H1 (cell line): ENCODE measurements at regions not wholly inside any gene's neighbourhood (a gene's known extent, or its start where the extent isn't known, plus 50 kb on each side); places are given as distances from the start of the nearest gene placed in this dataset.

Experiments used
- CTCF ChIA-PET: fragments of 300-600 bp; sonication (Branson Sonifier 250); formaldehyde crosslinking; loops from one replicate; lab custom pipeline; 2021; ENCODE audit not compliant: partially characterized antibody; lab: Charles Lee
- POLR2A ChIA-PET: fragments of 300-600 bp; sonication (Branson Sonifier 250); formaldehyde crosslinking; loops from one replicate; lab custom pipeline; 2021; ENCODE audit warnings: inconsistent platforms; ENCODE audit not compliant: partially characterized antibody; lab: Charles Lee
- DNase-seq, 2 experiments: peaks; one replicate each; pipeline versions ENCODE4 v3.0.0 to v3.0.0-alpha.2; 2010 to 2022; ENCODE audit warnings: low spot score in 2 of 2, low read depth in 1 of 2, mixed read lengths in 1 of 2
- FAIRE-seq: peaks from 2 replicates; lab custom pipeline; 2011; peaks lifted over from hg19 to GRCh38; lab: Jason Lieb, UNC
- H2AFZ ChIP-seq: 2 replicates; pipeline ENCODE4 v1.8.1; 2012; ENCODE audit warnings: low read length, inconsistent platforms
- H2AK5ac ChIP-seq: 2 replicates; pipeline ENCODE4 v1.6.1; 2013; ENCODE audit warnings: low read depth, low read length
- H2BK120ac ChIP-seq: replicated peaks from 2 replicates; pipeline ENCODE3; 2013; ENCODE audit warnings: low read depth, low read length, inconsistent platforms
- H2BK12ac ChIP-seq: 2 replicates; pipeline ENCODE4 v1.6.1; 2013; ENCODE audit warnings: low read depth, low read length
- H2BK15ac ChIP-seq: 2 replicates; pipeline ENCODE4 v1.6.1; 2013; ENCODE audit warnings: low read length
- H2BK20ac ChIP-seq: 2 replicates; pipeline ENCODE4 v1.6.1; 2013; ENCODE audit warnings: low read length
- H2BK5ac ChIP-seq: 2 replicates; pipeline ENCODE4 v1.6.1; 2013; ENCODE audit warnings: low read depth, low read length
- H3K14ac ChIP-seq: 2 replicates; pipeline ENCODE4 v1.6.1; 2013; ENCODE audit warnings: inconsistent platforms; ENCODE audit not compliant: insufficient read length
- H3K18ac ChIP-seq: 2 replicates; pipeline ENCODE4 v1.6.1; 2013; ENCODE audit warnings: low read length; ENCODE audit errors: extremely low read depth
- H3K23ac ChIP-seq: 2 replicates; pipeline ENCODE4 v1.6.1; 2013; ENCODE audit warnings: inconsistent platforms; ENCODE audit not compliant: insufficient read length
- H3K23me2 ChIP-seq: 2 replicates; pipeline ENCODE4 v1.6.1; 2013; ENCODE audit warnings: low read depth, low read length
- H3K27ac ChIP-seq: 2 replicates; pipeline ENCODE4 v1.6.1; 2011; ENCODE audit warnings: low read depth, low read length, inconsistent platforms
- H3K27me3 ChIP-seq, 4 experiments: replicated peaks in 1 of 4; 1 replicate in 1 of 4; 2 replicates in 3 of 4; pipeline versions ENCODE4 v1.6.1 to v1.8.1; 2011 to 2013; ENCODE audit warnings: low read length in 3 of 4, mild to moderate bottlenecking in 3 of 4, inconsistent platforms in 2 of 4, mixed read lengths in 2 of 4, moderate library complexity in 1 of 4; ENCODE audit not compliant: control insufficient read depth in 3 of 4, insufficient read depth in 3 of 4; ENCODE audit errors: extremely low read depth in 1 of 4
- H3K36me3 ChIP-seq, 4 experiments: 2 replicates each; pipeline versions ENCODE4 v1.6.1 to v1.8.1; 2011 to 2013; ENCODE audit warnings: mild to moderate bottlenecking in 4 of 4, low read length in 3 of 4, moderate library complexity in 2 of 4, control low read depth in 1 of 4, inconsistent platforms in 1 of 4; ENCODE audit not compliant: insufficient read depth in 4 of 4, control insufficient read depth in 2 of 4
- H3K4ac ChIP-seq: replicated peaks from 2 replicates; pipeline ENCODE3; 2013; ENCODE audit warnings: low read length, low read depth, mixed read lengths, inconsistent platforms; ENCODE audit not compliant: insufficient read length
- H3K4me1 ChIP-seq, 4 experiments: replicated peaks in 1 of 4; 1 replicate in 1 of 4; 2 replicates in 3 of 4; pipeline versions ENCODE4 v1.6.1 to v1.8.1; 2011 to 2013; ENCODE audit warnings: low read length in 3 of 4, inconsistent platforms in 2 of 4, mixed read lengths in 1 of 4; ENCODE audit not compliant: insufficient read depth in 4 of 4, control insufficient read depth in 3 of 4
- H3K4me2 ChIP-seq, 2 experiments: 2 replicates each; pipeline versions ENCODE4 v1.6.1 to v1.8.1; 2011 to 2013; ENCODE audit warnings: low read depth in 2 of 2, low read length in 2 of 2, control low read depth in 1 of 2, inconsistent platforms in 1 of 2, mild to moderate bottlenecking in 1 of 2; ENCODE audit not compliant: insufficient read depth in 1 of 2
- H3K4me3 ChIP-seq, 4 experiments: fragments of 200-600, 300-600 bp in 1 of 4; sonication (generic), shearing (Covaris generic), sonication (Bioruptor Twin) in 1 of 4; 2 replicates each; pipeline versions ENCODE4 v1.5.1 to v1.8.1; 2011 to 2016; ENCODE audit warnings: low read length in 4 of 4, low read depth in 3 of 4, control low read depth in 2 of 4, inconsistent platforms in 2 of 4, mild to moderate bottlenecking in 2 of 4, mixed read lengths in 1 of 4, moderate library complexity in 1 of 4; ENCODE audit not compliant: insufficient read depth in 2 of 4; ENCODE audit errors: extremely low read depth in 1 of 4
- H3K56ac ChIP-seq: replicated peaks from 2 replicates; pipeline ENCODE3; 2013; ENCODE audit warnings: low read depth, mild to moderate bottlenecking, mixed read lengths, low read length, inconsistent platforms; ENCODE audit not compliant: insufficient read length
- H3K79me1 ChIP-seq: 2 replicates; pipeline ENCODE4 v1.6.1; 2013; ENCODE audit warnings: low read depth, low read length, control low read depth
- H3K79me2 ChIP-seq, 2 experiments: 2 replicates each; pipeline versions ENCODE4 v1.6.1 to v1.8.1; 2012 to 2013; ENCODE audit warnings: low read length in 2 of 2, mild to moderate bottlenecking in 2 of 2, inconsistent platforms in 1 of 2; ENCODE audit not compliant: insufficient read depth in 2 of 2, control insufficient read depth in 1 of 2
- H3K9ac ChIP-seq, 4 experiments: replicated peaks in 1 of 4; 1 replicate in 1 of 4; 2 replicates in 3 of 4; pipeline versions ENCODE4 v1.6.1 to v1.8.1; 2011 to 2013; ENCODE audit warnings: low read depth in 3 of 4, low read length in 3 of 4, control low read depth in 2 of 4, mild to moderate bottlenecking in 2 of 4, moderate library complexity in 2 of 4, inconsistent platforms in 1 of 4; ENCODE audit errors: extremely low read depth in 1 of 4
- H3K9me3 ChIP-seq, 2 experiments: 2 replicates each; pipeline versions ENCODE4 v1.6.1 to v1.8.1; 2012 to 2013; ENCODE audit warnings: mild to moderate bottlenecking in 2 of 2, moderate library complexity in 2 of 2, control low read depth in 1 of 2, inconsistent platforms in 1 of 2, low read depth in 1 of 2, low read length in 1 of 2, mixed read lengths in 1 of 2; ENCODE audit not compliant: insufficient read depth in 2 of 2
- H4K20me1 ChIP-seq, 2 experiments: replicated peaks in 1 of 2; 2 replicates each; pipeline versions ENCODE3 to v1.8.1; 2011 to 2013; ENCODE audit warnings: inconsistent platforms in 2 of 2, low read length in 2 of 2, mild to moderate bottlenecking in 1 of 2; ENCODE audit not compliant: insufficient read depth in 2 of 2, control insufficient read depth in 1 of 2
- H4K5ac ChIP-seq: 2 replicates; pipeline ENCODE4 v1.6.1; 2013; ENCODE audit warnings: low read length, low read depth, mixed read lengths, inconsistent platforms; ENCODE audit not compliant: insufficient read length
- H4K8ac ChIP-seq: 2 replicates; pipeline ENCODE4 v1.8.0; 2013; ENCODE audit warnings: mild to moderate bottlenecking, moderate library complexity, low read length, inconsistent platforms; ENCODE audit not compliant: insufficient read depth; ENCODE audit errors: extremely low read depth
- H4K91ac ChIP-seq: replicated peaks from 2 replicates; pipeline ENCODE3; 2013; ENCODE audit warnings: low read length, mixed read lengths, inconsistent platforms; ENCODE audit not compliant: insufficient read length
- BACH1 ChIP-seq: IDR thresholded peaks from 2 replicates; pipeline ENCODE4 v1.6.1; 2012; ENCODE audit warnings: low read length, improper control_type of control experiment
- E2F6 ChIP-seq: IDR thresholded peaks from 2 replicates; pipeline ENCODE4 v1.6.1; 2012; ENCODE audit warnings: inconsistent platforms
- KDM1A ChIP-seq: fragments of 200-600, 300-600 bp; sonication (generic); IDR thresholded peaks from 2 replicates; pipeline ENCODE4 v1.7.1; 2016; ENCODE audit warnings: mild to moderate bottlenecking, low read length, borderline replicate concordance
- RNF2 ChIP-seq: fragments of 200-900, 300-1000 bp; sonication (generic); IDR thresholded peaks from 2 replicates; pipeline ENCODE4 v1.7.1; 2016; ENCODE audit warnings: borderline replicate concordance, low read depth, mild to moderate bottlenecking, antibody characterized with exemption, low read length; ENCODE audit not compliant: poor library complexity, severe bottlenecking; ENCODE audit errors: missing control alignments
- SIRT6 ChIP-seq: IDR thresholded peaks from one replicate; pipeline ENCODE4 v1.7.1; 2012; ENCODE audit warnings: low read length, inconsistent platforms
- TAF1 ChIP-seq: IDR thresholded peaks from 2 replicates; pipeline ENCODE4 v1.6.1; 2011; ENCODE audit warnings: mild to moderate bottlenecking, low read depth, low read length
- TCF12 ChIP-seq: IDR thresholded peaks from 2 replicates; pipeline ENCODE4 v1.6.1; 2011; ENCODE audit warnings: low read depth, mild to moderate bottlenecking, low read length
- whole genome bisulfite sequencing, 2 experiments: shearing (Covaris generic) in 1 of 2; methylation state at CpG; one replicate each; pipeline versions ENCODE4 v1.1.6 to v1.1.7; 2013 to 2015; ENCODE audit warnings: low lambda C conversion rate in 2 of 2, mixed read lengths in 2 of 2, inconsistent platforms in 1 of 2, low coverage in 1 of 2, missing lambda C conversion rate in 1 of 2; ENCODE audit not compliant: insufficient replicate concordance in 2 of 2, insufficient coverage in 1 of 2, insufficient read length in 1 of 2; ENCODE audit errors: extremely low coverage in 1 of 2, missing lambda C conversion rate in 1 of 2; 5-methylcytosine and 5-hydroxymethylcytosine counted together

GRCh38 chr15:69812861-69813261, 284.9 kb downstream of the TLE3 start:
- Histone ChIP-seq H3K14ac (no peak overlapping the region), H3K23ac (no peak overlapping the region), H4K91ac (no peak overlapping the region), H3K23me2 (no peaks in the 10 kb centered on the region; the same call in 1 of the 2 replicates), H4K8ac (peak overlapping the region; percentile 43; the same call in 1 of the 2 replicates), H2BK12ac (peak overlapping the region; percentile 45; the same call in 1 of the 2 replicates), H3K4me1 (peaks cover 4 to 11% (median 6%) of the 10 kb centered on the region in 4 experiments; a peak in 6 of 7 replicates), H2BK15ac (0 out of 2 replicates have a peak overlapping the region, but pooled peaks have one; percentile 19), H2AK5ac (no peak overlapping the region), H3K79me1 (no peaks in the 10 kb centered on the region), H4K5ac (peak overlapping the region; percentile 79), H3K56ac (no peak overlapping the region), H3K27ac (no peak overlapping the region), H3K9ac (no peak overlapping the region), H3K4me2 (peak overlapping the region; percentile 38 to 75), H2BK120ac (no peak overlapping the region), H3K4me3 (peak overlapping the region in 1 of 4 experiments; percentile 8; a peak in 2 of 8 replicates), H4K20me1 (no peaks in the 10 kb centered on the region), H3K4ac (no peak overlapping the region), H2AFZ (peak overlapping the region; percentile 95), H3K9me3 (no peaks in the 10 kb centered on the region), H3K36me3 (no peaks in the 10 kb centered on the region), H3K79me2 (no peaks in the 10 kb centered on the region), H2BK20ac (no peak overlapping the region), H3K18ac (peak overlapping the region; percentile 64; the same call in 1 of the 2 replicates), H2BK5ac (no peak overlapping the region), H3K27me3 (no peaks in the 10 kb centered on the region)
- TF ChIP-seq E2F6 (no peak), BACH1 (no peak), SIRT6 (no peak), KDM1A (no peak), TCF12 (no peak), RNF2 (no peak), TAF1 (0 out of 2 replicates have a peak, but pooled peaks have one; percentile 33)
- no peak for FAIRE-seq
- 60% methylated on average over 3 of the region's 20 CpGs; no CpG with 5 or more reads in 1 of the 2 experiments for WGBS, 2 experiments
- DNase-seq = peak in 1 of 2 experiments; percentile 72
- POLR2A ChIA-PET = no interaction called here
- CTCF ChIA-PET = interaction anchor here (1.1 to 1.3 kb wide), 2 partner anchors 8 to 44 kb away, joined by 3 to 4 read pairs; no protein-coding TSS in a partner anchor
